OCI-LY1 (cell line): ENCODE measurements at regions not wholly inside any gene's neighbourhood (a gene's known extent, or its start where the extent isn't known, plus 50 kb on each side); places are given as distances from the start of the nearest gene placed in this dataset.

Experiments used
- EZH2 ChIP-seq: fragments of 200-600 bp; sonication (generic), shearing (Covaris generic); IDR thresholded peaks from 2 replicates; pipeline ENCODE4 v1.8.0; 2017; ENCODE audit warnings: borderline replicate concordance, mixed run types, mild to moderate bottlenecking, antibody characterized with exemption, low read length, moderate library complexity, mixed read lengths
- TF ChIP-seq, protein P1 (sequence below): fragments of 200-600 bp; sonication (generic), shearing (Covaris generic); IDR thresholded peaks from 2 replicates; pipeline ENCODE4 v1.5.1; 2017; ENCODE audit warnings: mild to moderate bottlenecking, antibody characterized with exemption, low read length, moderate library complexity, mixed read lengths

DNA sequence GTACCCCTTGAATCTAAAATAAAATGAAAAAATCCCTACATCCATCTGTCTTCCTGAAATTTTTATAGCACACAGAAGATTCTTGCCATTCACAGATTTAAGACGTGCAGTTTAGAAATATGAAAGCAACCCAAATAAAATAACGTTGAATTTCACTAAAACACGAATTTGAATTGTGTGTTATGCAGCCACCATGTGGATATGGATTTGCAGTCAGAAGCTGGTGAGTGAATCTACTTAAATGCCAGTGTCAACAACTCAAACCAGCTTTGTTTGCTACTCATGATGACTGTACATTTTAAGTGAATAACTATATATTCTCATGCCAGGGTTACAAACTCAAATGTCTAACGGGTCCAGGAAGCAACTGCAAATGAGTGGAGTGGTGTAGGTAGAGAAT lies 173.0 kb upstream of the HAND2 start:
- TF ChIP-seq, protein P1, sequence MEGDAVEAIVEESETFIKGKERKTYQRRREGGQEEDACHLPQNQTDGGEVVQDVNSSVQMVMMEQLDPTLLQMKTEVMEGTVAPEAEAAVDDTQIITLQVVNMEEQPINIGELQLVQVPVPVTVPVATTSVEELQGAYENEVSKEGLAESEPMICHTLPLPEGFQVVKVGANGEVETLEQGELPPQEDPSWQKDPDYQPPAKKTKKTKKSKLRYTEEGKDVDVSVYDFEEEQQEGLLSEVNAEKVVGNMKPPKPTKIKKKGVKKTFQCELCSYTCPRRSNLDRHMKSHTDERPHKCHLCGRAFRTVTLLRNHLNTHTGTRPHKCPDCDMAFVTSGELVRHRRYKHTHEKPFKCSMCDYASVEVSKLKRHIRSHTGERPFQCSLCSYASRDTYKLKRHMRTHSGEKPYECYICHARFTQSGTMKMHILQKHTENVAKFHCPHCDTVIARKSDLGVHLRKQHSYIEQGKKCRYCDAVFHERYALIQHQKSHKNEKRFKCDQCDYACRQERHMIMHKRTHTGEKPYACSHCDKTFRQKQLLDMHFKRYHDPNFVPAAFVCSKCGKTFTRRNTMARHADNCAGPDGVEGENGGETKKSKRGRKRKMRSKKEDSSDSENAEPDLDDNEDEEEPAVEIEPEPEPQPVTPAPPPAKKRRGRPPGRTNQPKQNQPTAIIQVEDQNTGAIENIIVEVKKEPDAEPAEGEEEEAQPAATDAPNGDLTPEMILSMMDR = no peak
- TF ChIP-seq EZH2 = no peak
